ENCODE measurements at regions not wholly inside any gene's neighbourhood (a gene's known extent, or its start where the extent isn't known, plus 50 kb on each side); places are given as distances from the start of the nearest gene placed in this dataset.
"Not testable (repeated sequence)": the region's sequence is repeated elsewhere in the genome, so short reads cannot be mapped to it uniquely, and the experiment has no call there.

- DNase-seq (ENCODE audit: low read depth), result no peak
These were observed 104.1 kb upstream of the GSE1 start for GRCh38 chr16:85508993-85509392.

GRCh38 chr16:85510041-85510659 lies 103.0 kb upstream of the GSE1 start:
- DNase-seq (ENCODE audit: low read depth), result no peak

- no peak for DNase-seq (ENCODE audit: low read depth)
These were observed 100.9 kb upstream of the GSE1 start for GRCh38 chr16:85511938-85512807.

GRCh38 chr16:85512808-85513115 lies 100.4 kb upstream of the GSE1 start:
- DNase-seq (ENCODE audit: low read depth), result peak; percentile 66

GRCh38 chr16:85513180-85513579 lies 99.9 kb upstream of the GSE1 start:
- no peak for DNase-seq (ENCODE audit: low read depth)

- no peak for DNase-seq (ENCODE audit: low read depth)
These were observed 99.5 kb upstream of the GSE1 start for GRCh38 chr16:85513649-85514048.

GRCh38 chr16:85514295-85514597 lies 98.9 kb upstream of the GSE1 start:
- no peak for DNase-seq (ENCODE audit: low read depth)

- peak; percentile 93 for DNase-seq (ENCODE audit: low read depth)
These were observed 98.4 kb upstream of the GSE1 start for GRCh38 chr16:85514598-85515318.

- DNase-seq (ENCODE audit: low read depth), result no peak
These were observed 97.8 kb upstream of the GSE1 start for GRCh38 chr16:85515319-85515745.

- no peak for DNase-seq (ENCODE audit: low read depth)
These were observed 97.2 kb upstream of the GSE1 start for GRCh38 chr16:85515830-85516397.

GRCh38 chr16:85517154-85517553 lies 96.0 kb upstream of the GSE1 start:
- no peak for DNase-seq (ENCODE audit: low read depth)

- DNase-seq (ENCODE audit: low read depth), result no peak
These were observed 95.5 kb upstream of the GSE1 start for GRCh38 chr16:85517563-85518179.

GRCh38 chr16:85518398-85519049 lies 94.6 kb upstream of the GSE1 start:
- DNase-seq (ENCODE audit: low read depth), result no peak

GRCh38 chr16:85519050-85519440 lies 94.1 kb upstream of the GSE1 start:
- not testable (repeated sequence) for DNase-seq (ENCODE audit: low read depth)

- no peak for DNase-seq (ENCODE audit: low read depth)
These were observed 93.4 kb upstream of the GSE1 start for GRCh38 chr16:85519540-85520231.

- DNase-seq (ENCODE audit: low read depth), result no peak
These were observed 92.1 kb upstream of the GSE1 start for GRCh38 chr16:85520853-85521521.

- DNase-seq (ENCODE audit: low read depth), result no peak
These were observed 91.4 kb upstream of the GSE1 start for GRCh38 chr16:85521552-85522307.

GRCh38 chr16:85522308-85522841 lies 90.7 kb upstream of the GSE1 start:
- DNase-seq (ENCODE audit: low read depth), result no peak
